Endothelial cell of umbilical vein (primary cell): ENCODE measurements at regions not wholly inside any gene's neighbourhood (a gene's known extent, or its start where the extent isn't known, plus 50 kb on each side); places are given as distances from the start of the nearest gene placed in this dataset.
"Not testable (repeated sequence)": the region's sequence is repeated elsewhere in the genome, so short reads cannot be mapped to it uniquely, and the experiment has no call there.

Experiments
- BruUV-seq: library from RNA; stranded (reverse); fragments of 400-500 nt; replicated peaks from 2 replicates; lab custom pipeline; 2021; lab: Mats Ljungman, UMichigan
- CTCF ChIA-PET: fragments of 300-600, 350-600 bp; sonication (Branson Sonifier 250); formaldehyde crosslinking; loops from one replicate; lab custom pipeline; 2021; ENCODE audit warnings: antibody characterized with exemption, inconsistent platforms; lab: Charles Lee
- POLR2A ChIA-PET: fragments of 300-600, 350-600 bp; sonication (Branson Sonifier 250); formaldehyde crosslinking; loops from one replicate; lab custom pipeline; 2021; ENCODE audit warnings: antibody characterized with exemption, inconsistent platforms; lab: Charles Lee
- DNase-seq: peaks from one replicate; pipeline ENCODE4 v3.0.0-alpha.2; 2011; ENCODE audit warnings: low read depth, low spot score
- FAIRE-seq: peaks from 2 replicates; lab custom pipeline; 2011; peaks lifted over from hg19 to GRCh38; lab: Jason Lieb, UNC
- H2AFZ ChIP-seq: 2 replicates; pipeline ENCODE4 v1.6.0; 2012; ENCODE audit warnings: low read depth, low read length, control low read depth, inconsistent platforms
- H3K27ac ChIP-seq: 2 replicates; pipeline ENCODE4 v1.5.1; 2011; ENCODE audit warnings: low read depth, mild to moderate bottlenecking, control low read depth, low read length, moderate library complexity; ENCODE audit not compliant: insufficient read depth
- H3K27me3 ChIP-seq, 2 experiments: 2 replicates each; pipeline versions ENCODE4 v1.6.0 to v1.6.1; 2011; ENCODE audit warnings: low read length in 2 of 2, mixed read lengths in 1 of 2; ENCODE audit not compliant: control insufficient read depth in 2 of 2, insufficient read depth in 2 of 2
- H3K36me3 ChIP-seq, 2 experiments: 2 replicates in 1 of 2; 3 replicates in 1 of 2; pipeline ENCODE4 v1.5.1; 2011; ENCODE audit warnings: low read length in 2 of 2, mild to moderate bottlenecking in 1 of 2, moderate library complexity in 1 of 2; ENCODE audit not compliant: control insufficient read depth in 2 of 2, insufficient read depth in 2 of 2; ENCODE audit errors: extremely low read depth in 1 of 2
- H3K4me1 ChIP-seq: 3 replicates; pipeline ENCODE4 v1.5.1; 2011; ENCODE audit warnings: mild to moderate bottlenecking, low read length; ENCODE audit not compliant: control insufficient read depth, insufficient read depth; ENCODE audit errors: extremely low read depth
- H3K4me2 ChIP-seq: 2 replicates; pipeline ENCODE4 v1.6.1; 2011; ENCODE audit warnings: low read length, control low read depth, mixed read lengths; ENCODE audit not compliant: insufficient read depth
- H3K4me3 ChIP-seq, 3 experiments: fragments of 200-600 bp in 1 of 3; sonication (generic), shearing (Covaris generic) in 1 of 3; replicated peaks in 1 of 3; 2 replicates each; pipeline ENCODE4 v1.5.1; 2011 to 2016; ENCODE audit warnings: control low read depth in 3 of 3, low read length in 3 of 3, mild to moderate bottlenecking in 2 of 3, inconsistent platforms in 1 of 3, low read depth in 1 of 3, moderate library complexity in 1 of 3; ENCODE audit not compliant: insufficient read depth in 1 of 3
- H3K79me2 ChIP-seq: 2 replicates; pipeline ENCODE4 v1.6.0; 2012; ENCODE audit warnings: low read length, inconsistent platforms; ENCODE audit not compliant: control insufficient read depth, insufficient read depth
- H3K9ac ChIP-seq: replicated peaks from 2 replicates; pipeline ENCODE3; 2011; ENCODE audit warnings: low read length, control low read depth; ENCODE audit not compliant: insufficient read depth; ENCODE audit errors: extremely low read depth
- H3K9me1 ChIP-seq: replicated peaks from 3 replicates; pipeline ENCODE4 v1.6.0; 2011; ENCODE audit warnings: mild to moderate bottlenecking, low read length; ENCODE audit not compliant: control insufficient read depth, insufficient read depth; ENCODE audit errors: extremely low read depth
- H3K9me3 ChIP-seq: replicated peaks from 2 replicates; pipeline ENCODE4 v1.5.1; 2012; ENCODE audit warnings: low read length, inconsistent platforms; ENCODE audit not compliant: control insufficient read depth, insufficient read depth
- H4K20me1 ChIP-seq: replicated peaks from 2 replicates; pipeline ENCODE3; 2011; ENCODE audit warnings: mild to moderate bottlenecking, low read length; ENCODE audit not compliant: control insufficient read depth, insufficient read depth; ENCODE audit errors: extremely low read depth
- MYC ChIP-seq: IDR thresholded peaks from one replicate; pipeline ENCODE4 v1.6.1; 2011; ENCODE audit warnings: mild to moderate bottlenecking, low read depth, low read length
- POLR2A ChIP-seq: IDR thresholded peaks from 2 replicates; pipeline ENCODE4 v1.6.1; 2012; ENCODE audit warnings: low read depth, mild to moderate bottlenecking, control low read depth, low read length
- POLR2AphosphoS5 ChIP-seq: IDR thresholded peaks from 2 replicates; pipeline ENCODE4 v1.6.1; 2012; ENCODE audit warnings: low read depth, mild to moderate bottlenecking, control low read depth, low read length, moderate library complexity; ENCODE audit not compliant: insufficient read depth
- dilution Hi-C: fragments of 300-500 bp; cut with MboI; formaldehyde crosslinking; loops from one replicate; pipeline ENCODE4 v1.15.0; 2019; ENCODE audit warnings: low sequenced_read_pairs; ENCODE audit not compliant: extremely low pct_ligation_motif_present
- intact Hi-C: fragments of 100-400 bp; cut with micrococcal nuclease; formaldehyde crosslinking; loops from one replicate; pipeline ENCODE4 v1.10.0; 2022
- TF ChIP-seq, protein P1 (sequence below): IDR thresholded peaks from 2 replicates; pipeline ENCODE4 v1.6.1; 2011; ENCODE audit not compliant: insufficient read depth, insufficient read length

DNA sequence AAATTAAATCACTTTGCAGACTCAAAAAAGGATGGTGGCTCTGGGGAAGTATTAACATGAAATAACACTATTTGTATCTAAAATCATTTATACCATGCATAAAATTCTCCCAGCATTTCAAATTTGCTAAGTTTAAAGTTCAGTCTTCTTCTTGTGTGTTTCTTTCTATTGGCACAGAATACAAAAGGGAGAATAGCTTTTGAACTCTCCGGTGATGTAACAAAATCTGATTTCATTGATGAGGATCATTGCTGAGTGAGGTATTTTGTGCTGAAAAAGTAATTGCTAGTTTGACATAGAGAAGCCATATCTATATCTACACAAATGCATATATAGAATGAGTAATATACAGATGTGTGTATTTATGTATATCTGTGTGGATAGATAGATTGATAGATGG lies 174.8 kb downstream of the LACC1 start:
- Histone ChIP-seq H3K27me3 (peaks cover 1% of the 10 kb centered on the region in 2 experiments), H3K36me3 (no peaks in the 10 kb centered on the region), H4K20me1 (no peaks in the 10 kb centered on the region), H3K9me1 (no peaks in the 10 kb centered on the region), H3K9me3 (no peaks in the 10 kb centered on the region), H3K4me3 (no peak overlapping the region), H2AFZ (no peak overlapping the region), H3K27ac (no peak overlapping the region), H3K4me2 (no peak overlapping the region), H3K9ac (no peak overlapping the region), H3K79me2 (no peaks in the 10 kb centered on the region), H3K4me1 (peaks cover 3% of the 10 kb centered on the region)
- no peak for TF ChIP-seq POLR2AphosphoS5
- TF ChIP-seq, protein P1, sequence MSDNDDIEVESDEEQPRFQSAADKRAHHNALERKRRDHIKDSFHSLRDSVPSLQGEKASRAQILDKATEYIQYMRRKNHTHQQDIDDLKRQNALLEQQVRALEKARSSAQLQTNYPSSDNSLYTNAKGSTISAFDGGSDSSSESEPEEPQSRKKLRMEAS: no peak
- TF ChIP-seq POLR2A: no peak
- no peak for TF ChIP-seq MYC
- no peak for DNase-seq
- intact Hi-C loops: loop anchor here (5.0 kb wide), 1 partner anchor 88 kb away; no protein-coding TSS in a partner anchor
- dilution Hi-C loops: no loop called here
- no peak for FAIRE-seq
- ChIA-PET CTCF (no interaction called here), POLR2A (no interaction called here)
- BruUV-seq: no TSS peak

DNA sequence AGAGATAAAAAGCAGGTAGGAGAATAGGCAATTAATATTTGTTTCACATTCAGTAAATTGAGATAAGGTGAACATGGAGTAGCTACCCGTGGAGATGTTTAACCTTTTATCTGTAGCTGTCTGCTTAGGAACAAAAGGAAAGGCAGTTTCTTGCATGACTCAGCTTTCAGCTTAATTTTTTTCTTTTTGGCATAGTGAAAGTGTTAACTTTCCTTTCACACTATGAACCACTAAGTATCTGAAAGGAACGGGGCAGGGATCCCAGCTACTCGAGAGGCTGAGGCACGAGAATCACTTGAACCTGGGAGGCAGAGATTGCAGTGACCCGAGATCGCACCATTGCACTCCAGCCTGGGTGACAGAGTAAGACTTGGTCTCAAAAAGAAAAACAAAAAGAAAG lies 176.0 kb downstream of the LACC1 start:
- BruUV-seq, dilution Hi-C loops, H3K9me3 ChIP-seq, H3K9me1 ChIP-seq, H3K36me3 ChIP-seq, H3K27ac ChIP-seq, H3K4me2 ChIP-seq, H3K79me2 ChIP-seq, H3K27me3 ChIP-seq, intact Hi-C loops, H3K9ac ChIP-seq, H3K4me1 ChIP-seq, FAIRE-seq, H4K20me1 ChIP-seq: not testable (repeated sequence)
- ChIA-PET CTCF (interaction anchor here (0.9 to 1.0 kb wide), 2 partner anchors 10 to 188 kb away, joined by 3 to 4 read pairs; no protein-coding TSS in a partner anchor), POLR2A (interaction anchor here (1.1 kb wide), 1 partner anchor 381 kb away, joined by 5 read pairs; no protein-coding TSS in a partner anchor)
- Histone ChIP-seq H3K4me3 (peak overlapping the region in 1 of 3 experiments; percentile 17), H2AFZ (peak overlapping the region; percentile 78)
- DNase-seq: peak; percentile 8
